ENCODE measurements at regions not wholly inside any gene's neighbourhood (a gene's known extent, or its start where the extent isn't known, plus 50 kb on each side); places are given as distances from the start of the nearest gene placed in this dataset.

DNA sequence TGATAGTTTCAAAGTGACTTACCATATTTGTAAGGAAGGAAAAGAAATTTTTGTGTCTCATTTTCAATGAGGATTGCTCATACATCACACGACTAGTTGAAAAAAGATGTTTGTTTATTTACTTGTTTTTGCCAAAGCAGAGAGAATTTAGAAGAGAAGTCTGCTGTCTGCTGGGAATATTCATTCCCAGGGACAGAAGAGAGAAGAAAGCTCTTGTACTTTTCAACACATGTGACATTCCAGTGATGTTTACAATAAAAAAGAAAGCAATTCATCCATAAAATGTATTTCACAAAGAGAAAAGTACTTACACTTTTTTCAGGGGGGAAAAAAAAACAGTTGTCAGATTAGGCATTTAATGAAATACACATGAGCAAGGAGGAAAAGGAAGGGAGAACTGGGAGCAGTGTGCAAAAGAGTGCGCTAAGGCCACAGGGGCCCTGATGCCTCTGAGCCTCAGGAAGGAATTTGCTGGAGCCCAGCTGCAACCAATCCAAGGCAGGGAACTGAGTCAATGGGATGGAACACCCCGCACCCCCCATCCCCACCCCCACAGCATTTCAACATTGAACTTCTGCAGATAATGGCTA lies 115.0 kb downstream of the RPAP3 start:
- H3K27ac ChIP-seq (ENCODE audit: extremely low read length, insufficient read depth, low read length): no peak overlapping the region
- H3K4me2 ChIP-seq (ENCODE audit: low read depth, low read length): no peak overlapping the region
- DNase-seq (ENCODE audit: low spot score): no peak
- H3K4me3 ChIP-seq (replicated peaks in 1 of 3; ENCODE audit: insufficient read depth in 1 of 3, low read depth in 2 of 3, low read length in 3 of 3): no peak overlapping the region
- FAIRE-seq: no peak
- H3K4me1 ChIP-seq (ENCODE audit: insufficient read depth, low read length): no peaks in the 10 kb centered on the region
- no peak overlapping the region for H2AFZ ChIP-seq (ENCODE audit: low read length)
- intact Hi-C loops (cut with micrococcal nuclease; ENCODE audit: unreplicated experiment): no loop called here
- H3K79me2 ChIP-seq (ENCODE audit: insufficient read depth, low read length): no peaks in the 10 kb centered on the region
- H3K9me3 ChIP-seq (ENCODE audit: low read length): no peaks in the 10 kb centered on the region
- no peaks in the 10 kb centered on the region for H3K27me3 ChIP-seq (ENCODE audit: control insufficient read depth in 1 of 2, insufficient read depth in 2 of 2, low read length in 2 of 2)
- H3K36me3 ChIP-seq (replicated peaks in 1 of 2; ENCODE audit: control insufficient read depth in 1 of 2, insufficient read depth in 2 of 2, low read length in 2 of 2): no peaks in the 10 kb centered on the region
- WGBS (ENCODE audit: low lambda C conversion rate): 20% methylated on average over 3 of the region's 3 CpGs
- in situ Hi-C loops (cut with HindIII; ENCODE audit: extremely low pct_ligation_motif_present, low pct_unique_long_range_greater_than_20kb): no loop called here
- ChIA-PET CTCF (ENCODE audit: low intra/inter-chr PET ratio, low total read pairs) (no interaction called here), POLR2A (no interaction called here)
- H3K9ac ChIP-seq (ENCODE audit: insufficient read depth, low read depth, low read length): no peak overlapping the region
- ATAC-seq: no peak
- no peaks in the 10 kb centered on the region for H4K20me1 ChIP-seq (ENCODE audit: insufficient read depth, low read length)
- BruUV-seq (replicated peaks): no TSS peak
- TF ChIP-seq, protein P1, sequence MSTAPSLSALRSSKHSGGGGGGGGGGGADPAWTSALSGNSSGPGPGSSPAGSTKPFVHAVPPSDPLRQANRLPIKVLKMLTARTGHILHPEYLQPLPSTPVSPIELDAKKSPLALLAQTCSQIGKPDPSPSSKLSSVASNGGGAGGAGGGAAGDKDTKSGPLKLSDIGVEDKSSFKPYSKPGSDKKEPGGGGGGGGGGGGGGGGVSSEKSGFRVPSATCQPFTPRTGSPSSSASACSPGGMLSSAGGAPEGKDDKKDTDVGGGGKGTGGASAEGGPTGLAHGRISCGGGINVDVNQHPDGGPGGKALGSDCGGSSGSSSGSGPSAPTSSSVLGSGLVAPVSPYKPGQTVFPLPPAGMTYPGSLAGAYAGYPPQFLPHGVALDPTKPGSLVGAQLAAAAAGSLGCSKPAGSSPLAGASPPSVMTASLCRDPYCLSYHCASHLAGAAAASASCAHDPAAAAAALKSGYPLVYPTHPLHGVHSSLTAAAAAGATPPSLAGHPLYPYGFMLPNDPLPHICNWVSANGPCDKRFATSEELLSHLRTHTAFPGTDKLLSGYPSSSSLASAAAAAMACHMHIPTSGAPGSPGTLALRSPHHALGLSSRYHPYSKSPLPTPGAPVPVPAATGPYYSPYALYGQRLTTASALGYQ (CRISPR knock-in tag; IDR thresholded peaks at IDR 0.05): no peak
- TF ChIP-seq, protein P2, sequence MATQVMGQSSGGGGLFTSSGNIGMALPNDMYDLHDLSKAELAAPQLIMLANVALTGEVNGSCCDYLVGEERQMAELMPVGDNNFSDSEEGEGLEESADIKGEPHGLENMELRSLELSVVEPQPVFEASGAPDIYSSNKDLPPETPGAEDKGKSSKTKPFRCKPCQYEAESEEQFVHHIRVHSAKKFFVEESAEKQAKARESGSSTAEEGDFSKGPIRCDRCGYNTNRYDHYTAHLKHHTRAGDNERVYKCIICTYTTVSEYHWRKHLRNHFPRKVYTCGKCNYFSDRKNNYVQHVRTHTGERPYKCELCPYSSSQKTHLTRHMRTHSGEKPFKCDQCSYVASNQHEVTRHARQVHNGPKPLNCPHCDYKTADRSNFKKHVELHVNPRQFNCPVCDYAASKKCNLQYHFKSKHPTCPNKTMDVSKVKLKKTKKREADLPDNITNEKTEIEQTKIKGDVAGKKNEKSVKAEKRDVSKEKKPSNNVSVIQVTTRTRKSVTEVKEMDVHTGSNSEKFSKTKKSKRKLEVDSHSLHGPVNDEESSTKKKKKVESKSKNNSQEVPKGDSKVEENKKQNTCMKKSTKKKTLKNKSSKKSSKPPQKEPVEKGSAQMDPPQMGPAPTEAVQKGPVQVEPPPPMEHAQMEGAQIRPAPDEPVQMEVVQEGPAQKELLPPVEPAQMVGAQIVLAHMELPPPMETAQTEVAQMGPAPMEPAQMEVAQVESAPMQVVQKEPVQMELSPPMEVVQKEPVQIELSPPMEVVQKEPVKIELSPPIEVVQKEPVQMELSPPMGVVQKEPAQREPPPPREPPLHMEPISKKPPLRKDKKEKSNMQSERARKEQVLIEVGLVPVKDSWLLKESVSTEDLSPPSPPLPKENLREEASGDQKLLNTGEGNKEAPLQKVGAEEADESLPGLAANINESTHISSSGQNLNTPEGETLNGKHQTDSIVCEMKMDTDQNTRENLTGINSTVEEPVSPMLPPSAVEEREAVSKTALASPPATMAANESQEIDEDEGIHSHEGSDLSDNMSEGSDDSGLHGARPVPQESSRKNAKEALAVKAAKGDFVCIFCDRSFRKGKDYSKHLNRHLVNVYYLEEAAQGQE (IDR thresholded peaks at IDR 0.05; ENCODE audit: borderline replicate concordance in 1 of 2, low read depth in 1 of 2, low read length in 2 of 2): no peak
- TF ChIP-seq, protein P3, sequence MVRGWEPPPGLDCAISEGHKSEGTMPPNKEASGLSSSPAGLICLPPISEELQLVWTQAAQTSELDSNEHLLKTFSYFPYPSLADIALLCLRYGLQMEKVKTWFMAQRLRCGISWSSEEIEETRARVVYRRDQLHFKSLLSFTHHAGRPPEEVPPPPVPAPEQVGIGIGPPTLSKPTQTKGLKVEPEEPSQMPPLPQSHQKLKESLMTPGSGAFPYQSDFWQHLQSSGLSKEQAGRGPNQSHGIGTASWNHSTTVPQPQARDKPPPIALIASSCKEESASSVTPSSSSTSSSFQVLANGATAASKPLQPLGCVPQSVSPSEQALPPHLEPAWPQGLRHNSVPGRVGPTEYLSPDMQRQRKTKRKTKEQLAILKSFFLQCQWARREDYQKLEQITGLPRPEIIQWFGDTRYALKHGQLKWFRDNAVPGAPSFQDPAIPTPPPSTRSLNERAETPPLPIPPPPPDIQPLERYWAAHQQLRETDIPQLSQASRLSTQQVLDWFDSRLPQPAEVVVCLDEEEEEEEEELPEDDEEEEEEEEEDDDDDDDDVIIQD (CRISPR knock-in tag; IDR thresholded peaks at IDR 0.05; ENCODE audit: low read depth): no peak
- TF ChIP-seq RELA (CRISPR knock-in tag; IDR thresholded peaks at IDR 0.05): no peak
- TF ChIP-seq ZBTB7B (CRISPR knock-in tag; IDR thresholded peaks at IDR 0.05): no peak
- TF ChIP-seq, protein P4, sequence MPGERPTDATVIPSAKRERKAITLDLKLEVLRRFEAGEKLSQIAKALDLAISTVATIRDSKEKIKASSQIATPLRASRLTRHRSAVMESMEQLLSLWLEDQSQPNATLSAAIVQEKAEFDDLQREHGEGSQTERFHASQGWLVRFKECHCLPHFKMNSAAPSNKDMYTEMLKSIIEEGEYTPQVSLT (CRISPR knock-in tag; IDR thresholded peaks at IDR 0.05; ENCODE audit: borderline replicate concordance, low read depth): no peak
- TF ChIP-seq ZNF614 (CRISPR knock-in tag; IDR thresholded peaks at IDR 0.05; ENCODE audit: borderline replicate concordance): no peak
- no peak for TF ChIP-seq TBL1XR1 (IDR thresholded peaks at IDR 0.05; ENCODE audit: borderline replicate concordance, low read length, partially characterized antibody)
- TF ChIP-seq, protein P5, sequence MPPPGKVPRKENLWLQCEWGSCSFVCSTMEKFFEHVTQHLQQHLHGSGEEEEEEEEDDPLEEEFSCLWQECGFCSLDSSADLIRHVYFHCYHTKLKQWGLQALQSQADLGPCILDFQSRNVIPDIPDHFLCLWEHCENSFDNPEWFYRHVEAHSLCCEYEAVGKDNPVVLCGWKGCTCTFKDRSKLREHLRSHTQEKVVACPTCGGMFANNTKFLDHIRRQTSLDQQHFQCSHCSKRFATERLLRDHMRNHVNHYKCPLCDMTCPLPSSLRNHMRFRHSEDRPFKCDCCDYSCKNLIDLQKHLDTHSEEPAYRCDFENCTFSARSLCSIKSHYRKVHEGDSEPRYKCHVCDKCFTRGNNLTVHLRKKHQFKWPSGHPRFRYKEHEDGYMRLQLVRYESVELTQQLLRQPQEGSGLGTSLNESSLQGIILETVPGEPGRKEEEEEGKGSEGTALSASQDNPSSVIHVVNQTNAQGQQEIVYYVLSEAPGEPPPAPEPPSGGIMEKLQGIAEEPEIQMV (CRISPR knock-in tag; IDR thresholded peaks at IDR 0.05; ENCODE audit: low read depth): no peak
- TF ChIP-seq ZNF296 (CRISPR knock-in tag; conservative IDR thresholded peaks at IDR 0.05): no peak
- TF ChIP-seq KAT8 (CRISPR knock-in tag; IDR thresholded peaks at IDR 0.05): no peak
- TF ChIP-seq SP5 (CRISPR knock-in tag; IDR thresholded peaks at IDR 0.05; ENCODE audit: borderline replicate concordance, low read depth): no peak
- TF ChIP-seq, protein P6, sequence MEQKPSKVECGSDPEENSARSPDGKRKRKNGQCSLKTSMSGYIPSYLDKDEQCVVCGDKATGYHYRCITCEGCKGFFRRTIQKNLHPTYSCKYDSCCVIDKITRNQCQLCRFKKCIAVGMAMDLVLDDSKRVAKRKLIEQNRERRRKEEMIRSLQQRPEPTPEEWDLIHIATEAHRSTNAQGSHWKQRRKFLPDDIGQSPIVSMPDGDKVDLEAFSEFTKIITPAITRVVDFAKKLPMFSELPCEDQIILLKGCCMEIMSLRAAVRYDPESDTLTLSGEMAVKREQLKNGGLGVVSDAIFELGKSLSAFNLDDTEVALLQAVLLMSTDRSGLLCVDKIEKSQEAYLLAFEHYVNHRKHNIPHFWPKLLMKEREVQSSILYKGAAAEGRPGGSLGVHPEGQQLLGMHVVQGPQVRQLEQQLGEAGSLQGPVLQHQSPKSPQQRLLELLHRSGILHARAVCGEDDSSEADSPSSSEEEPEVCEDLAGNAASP (CRISPR knock-in tag; IDR thresholded peaks at IDR 0.05; ENCODE audit: borderline replicate concordance): no peak

Measured in HepG2 (cell line).